ENCODE measurements at regions not wholly inside any gene's neighbourhood (a gene's known extent, or its start where the extent isn't known, plus 50 kb on each side); places are given as distances from the start of the nearest gene placed in this dataset.
"Not testable (repeated sequence)": the region's sequence is repeated elsewhere in the genome, so short reads cannot be mapped to it uniquely, and the experiment has no call there.

DNA sequence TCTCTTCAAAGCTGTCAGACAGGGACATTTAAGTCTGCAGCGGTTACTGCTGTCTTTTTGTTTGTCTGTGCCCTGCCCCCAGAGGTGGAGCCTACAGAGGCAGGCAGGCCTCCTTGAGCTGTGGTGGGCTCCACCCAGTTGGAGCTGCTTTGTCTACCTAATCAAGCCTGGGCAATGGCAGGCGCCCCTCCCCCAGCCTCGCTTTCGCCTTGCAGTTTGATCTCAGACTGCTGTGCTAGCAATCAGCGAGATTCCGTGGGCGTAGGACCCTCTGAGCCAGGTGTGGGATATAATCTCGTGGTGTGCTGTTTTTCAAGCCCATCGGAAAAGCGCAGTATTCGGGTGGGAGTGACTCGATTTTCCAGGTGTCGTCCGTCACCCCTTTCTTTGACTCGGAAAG, 648.1 kb upstream of the RAG2 start:
- FAIRE-seq = not testable (repeated sequence)

DNA sequence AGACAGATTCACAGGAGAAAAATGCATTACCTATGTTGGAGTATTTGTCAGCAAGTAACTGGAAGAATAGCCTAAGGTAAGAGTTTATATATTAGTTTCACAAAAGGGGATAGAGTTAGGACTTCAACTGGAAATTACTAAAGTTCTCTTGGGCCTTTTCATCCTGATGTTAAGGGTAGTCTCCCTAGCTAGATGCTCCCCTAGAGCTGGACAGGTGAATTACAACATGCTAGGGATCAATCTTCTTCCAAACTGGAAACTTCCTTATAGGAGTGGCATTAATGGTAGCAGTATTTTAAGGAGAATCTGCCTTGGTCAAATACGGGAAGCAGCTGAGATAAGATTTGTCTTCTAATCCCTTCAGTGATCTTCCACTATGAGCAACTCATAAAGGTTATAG, 632.8 kb upstream of the RAG2 start:
- FAIRE-seq = no peak

GRCh38 chr11:37223962-37224361, 625.9 kb upstream of the RAG2 start:
- no peak for FAIRE-seq

- no peak for FAIRE-seq
Observed at GRCh38 chr11:37203006-37203405, 605.0 kb upstream of the RAG2 start.

GRCh38 chr11:37199082-37199481, 601.0 kb upstream of the RAG2 start:
- FAIRE-seq = no peak

GRCh38 chr11:37184326-37184725, 586.3 kb upstream of the RAG2 start:
- no peak for FAIRE-seq

DNA sequence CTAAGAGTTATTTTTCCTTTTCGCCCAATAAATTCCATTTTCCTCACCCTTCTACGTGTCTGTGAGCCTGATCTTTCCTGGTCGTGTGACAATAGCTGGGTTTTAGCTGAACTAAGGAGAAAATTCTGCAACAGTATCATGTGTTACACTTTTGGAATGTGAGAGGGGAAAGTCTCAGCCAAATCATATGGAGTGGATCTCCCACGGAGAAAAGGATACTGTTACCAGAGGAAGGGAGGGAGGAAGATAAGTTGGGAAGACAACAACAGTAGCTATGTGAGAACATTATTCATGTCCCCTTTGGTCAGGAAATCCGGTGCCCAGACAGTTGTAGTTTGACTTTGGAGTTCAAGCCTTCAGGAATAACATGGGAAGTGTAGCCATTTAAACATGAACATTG, 584.0 kb upstream of the RAG2 start:
- no peak for FAIRE-seq

GRCh38 chr11:37177721-37178120, 579.7 kb upstream of the RAG2 start:
- FAIRE-seq = no peak

GRCh38 chr11:37171451-37171850, 573.4 kb upstream of the RAG2 start:
- no peak for FAIRE-seq

DNA sequence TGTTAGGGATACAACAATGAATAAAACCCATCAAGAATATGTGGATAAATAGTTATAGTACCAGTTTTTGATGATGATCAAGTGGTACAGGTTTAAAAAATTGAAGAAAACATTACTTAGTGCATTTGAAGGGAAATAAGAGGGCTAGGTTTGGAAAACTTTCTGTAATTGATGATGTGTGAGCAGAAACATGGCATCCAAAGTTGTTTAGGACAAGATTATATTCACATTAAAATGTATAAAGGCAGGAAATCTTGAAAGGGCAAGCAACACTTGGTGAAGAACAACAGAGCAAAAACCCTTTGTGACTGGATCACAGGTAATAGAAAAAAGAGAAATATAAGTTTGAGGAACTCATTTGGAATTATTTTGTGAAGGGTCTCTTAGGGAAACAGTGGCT, 572.3 kb upstream of the RAG2 start:
- no peak for FAIRE-seq

DNA sequence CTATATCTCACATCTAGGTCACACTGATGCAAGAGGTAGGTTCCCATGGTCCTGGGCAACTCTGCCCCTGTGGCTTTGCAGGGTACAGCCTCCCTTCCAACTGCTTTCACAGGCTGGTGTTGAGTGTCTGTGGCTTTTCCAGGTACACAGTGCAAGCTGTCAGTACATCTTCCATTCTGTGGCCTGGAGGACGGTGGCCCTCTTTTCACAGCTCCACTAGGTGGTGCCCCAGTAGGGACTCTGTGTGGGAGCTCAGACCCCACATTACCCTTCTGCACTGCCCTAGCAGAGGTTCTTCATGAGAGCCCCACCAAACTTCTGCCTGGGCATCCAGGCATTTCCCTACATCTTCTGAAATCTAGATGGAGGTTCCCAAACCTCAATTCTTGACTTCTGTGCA, 547.4 kb upstream of the RAG2 start:
- FAIRE-seq = not testable (repeated sequence)

DNA sequence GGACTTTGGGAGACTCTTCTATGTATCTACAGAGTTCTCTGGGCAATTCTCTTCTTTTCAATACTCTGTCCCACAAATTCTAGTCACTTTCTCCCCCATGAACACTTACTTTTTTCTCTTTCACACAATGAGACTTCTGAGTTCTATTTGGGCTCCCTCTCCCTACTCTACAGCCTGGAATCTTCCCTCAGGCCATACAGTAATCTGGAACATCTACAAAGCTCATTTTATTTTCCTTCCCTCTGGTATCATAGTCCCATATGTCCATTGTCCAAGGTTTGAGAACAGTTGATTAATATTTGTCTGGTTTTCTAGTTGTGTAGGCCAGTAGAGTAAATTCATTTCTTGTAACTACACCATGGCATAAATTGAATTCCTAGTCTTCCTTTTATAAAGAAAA, 544.6 kb upstream of the RAG2 start:
- FAIRE-seq = no peak

DNA sequence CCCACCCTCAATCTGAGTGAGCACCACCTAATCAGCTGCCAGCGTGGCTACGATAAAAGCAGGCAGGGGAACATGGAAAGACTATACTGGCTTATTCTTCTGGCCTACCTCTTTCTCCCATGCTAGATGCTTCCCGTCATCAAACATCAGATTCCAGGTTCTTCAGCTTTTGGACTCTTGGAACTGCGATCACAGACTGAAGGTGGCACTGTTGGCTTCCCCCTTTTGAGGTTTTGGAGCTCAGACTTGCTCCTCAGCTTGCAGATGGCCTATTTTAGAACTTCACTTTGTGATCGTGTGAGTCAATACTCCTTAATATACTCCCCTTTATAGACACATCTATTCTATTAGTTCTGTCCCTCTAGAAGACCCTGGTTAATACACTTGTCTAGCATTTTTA, 543.7 kb upstream of the RAG2 start:
- no peak for FAIRE-seq

DNA sequence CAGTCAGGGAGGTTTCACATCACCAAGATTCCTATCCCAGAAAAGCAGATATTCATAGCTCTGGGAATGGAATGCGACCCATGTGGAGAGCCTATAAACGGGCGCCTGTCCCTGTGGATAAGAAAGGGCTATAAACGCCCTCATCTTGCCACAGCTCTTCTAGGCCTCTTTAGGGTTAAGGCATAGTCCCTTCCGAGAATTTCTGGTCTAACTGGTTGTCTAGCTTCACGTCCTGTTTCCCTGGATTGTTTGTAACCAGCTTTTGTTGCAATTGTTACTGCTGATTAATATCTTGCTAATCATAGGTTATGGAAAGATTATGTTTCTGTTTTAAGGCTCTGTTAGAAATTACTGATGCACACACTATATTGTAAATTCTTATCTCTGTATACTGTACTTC, 537.6 kb upstream of the RAG2 start:
- FAIRE-seq = not testable (repeated sequence)

DNA sequence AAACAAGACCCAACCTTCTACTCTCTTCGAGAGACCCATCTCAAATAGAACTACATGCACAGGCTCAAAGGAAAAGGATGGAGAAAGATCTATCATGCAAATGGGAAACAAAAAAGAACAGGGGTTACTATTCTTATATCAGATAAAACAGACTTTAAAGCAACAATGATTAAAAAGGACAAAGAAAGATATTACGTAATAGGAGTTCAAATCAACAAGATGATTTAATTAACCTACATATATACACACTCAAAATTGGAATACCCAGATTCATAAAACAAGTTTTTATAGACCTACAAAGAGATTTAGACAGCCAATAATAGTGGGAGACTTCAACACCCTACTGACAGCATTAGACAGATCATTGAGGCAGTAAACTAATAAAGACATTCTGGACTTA, 536.6 kb upstream of the RAG2 start:
- no peak for FAIRE-seq

DNA sequence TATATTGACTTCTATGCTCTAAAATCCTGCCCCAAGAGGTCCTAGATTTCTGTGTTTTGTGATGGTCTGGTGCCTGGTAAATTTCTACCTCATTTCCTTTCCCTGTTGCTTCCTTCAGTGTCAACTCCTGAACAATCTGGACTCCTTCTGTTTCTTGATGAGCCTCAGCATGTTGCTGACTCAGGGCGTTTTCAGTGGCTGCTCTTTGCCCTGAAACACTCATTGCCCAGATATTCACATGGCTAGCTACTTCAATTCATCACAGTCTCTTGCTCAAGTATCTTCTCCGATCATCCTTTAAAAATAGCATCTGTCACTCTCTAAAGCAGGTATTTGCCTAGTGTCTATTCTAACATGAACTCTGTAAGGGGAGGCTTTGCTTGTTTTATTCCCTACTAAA, 526.3 kb upstream of the RAG2 start:
- FAIRE-seq = no peak

DNA sequence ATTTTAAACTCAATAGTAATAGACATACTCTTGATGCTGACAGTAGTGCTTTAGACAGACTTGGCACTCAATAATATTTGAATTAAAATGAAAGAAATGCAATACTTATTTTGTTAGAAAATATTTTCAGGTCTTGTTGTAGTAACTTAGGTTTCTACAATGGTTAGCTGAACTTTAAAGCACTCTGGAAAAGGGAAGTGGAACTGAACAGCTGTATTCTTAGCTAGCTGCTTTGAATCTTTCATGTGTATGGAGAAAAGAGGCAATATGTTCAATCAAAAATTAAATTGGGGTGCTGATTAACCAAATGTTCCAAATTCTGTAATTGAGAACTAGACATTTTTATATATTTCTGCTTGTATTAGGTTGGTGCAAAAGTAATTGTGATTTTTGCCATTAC, 517.9 kb upstream of the RAG2 start:
- FAIRE-seq = no peak

GRCh38 chr11:37110385-37110784, 512.3 kb upstream of the RAG2 start:
- FAIRE-seq = no peak

DNA sequence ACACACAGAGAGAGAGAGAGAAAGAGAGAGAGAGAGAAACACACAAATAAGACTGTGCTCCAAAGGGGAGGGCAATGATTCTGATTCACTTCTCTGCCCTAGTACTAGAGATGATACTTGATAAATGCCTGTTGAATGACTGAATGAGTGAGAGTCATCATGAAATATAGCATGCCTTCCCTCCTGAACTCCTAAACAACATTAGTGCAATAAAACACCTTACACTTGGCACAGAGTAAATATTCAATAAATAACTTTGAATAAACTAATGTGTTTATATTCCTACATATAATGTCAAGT, 511.2 kb upstream of the RAG2 start:
- FAIRE-seq = no peak

DNA sequence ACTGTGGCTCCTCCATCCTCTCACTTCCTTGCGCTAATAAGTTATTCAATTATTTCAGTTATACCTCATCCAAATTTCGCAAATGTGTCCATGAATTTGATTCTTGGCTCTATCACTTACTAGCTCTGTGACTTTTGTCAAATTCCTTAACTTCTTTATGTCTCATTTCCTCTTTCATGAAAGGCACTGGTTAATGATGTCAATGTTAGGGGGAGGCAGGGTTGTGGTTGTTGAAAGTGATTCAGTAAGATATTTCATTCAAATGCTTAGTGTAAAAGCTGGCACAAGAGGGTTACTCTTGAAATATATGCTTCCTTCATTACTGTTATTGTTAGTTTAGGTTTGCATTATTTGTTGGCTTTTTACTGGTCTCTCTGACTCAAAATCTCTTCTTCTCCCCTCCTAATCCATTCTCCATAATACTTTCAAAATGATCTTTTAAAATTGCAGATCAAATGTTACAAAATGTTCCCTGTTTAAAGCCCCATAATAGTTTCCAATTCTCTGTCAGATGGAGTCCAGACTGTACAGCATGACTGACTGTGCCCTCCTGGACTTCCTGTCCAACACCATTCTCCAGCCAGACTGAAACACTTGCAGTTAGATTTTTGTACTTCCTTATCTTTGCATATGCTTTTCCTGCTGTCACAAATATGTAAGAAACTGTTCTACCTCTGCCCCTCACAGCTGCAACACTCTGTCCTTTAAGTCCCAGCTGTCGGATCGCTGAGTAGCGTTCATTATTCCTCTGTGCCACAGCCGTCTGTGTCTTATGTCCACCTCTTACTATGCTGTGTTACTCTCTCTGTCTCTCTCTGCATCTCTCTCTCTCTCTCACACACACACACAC, 510.6 kb upstream of the RAG2 start:
- no peak for FAIRE-seq

- no peak for FAIRE-seq
Observed at GRCh38 chr11:37107831-37108230, 509.8 kb upstream of the RAG2 start.

DNA sequence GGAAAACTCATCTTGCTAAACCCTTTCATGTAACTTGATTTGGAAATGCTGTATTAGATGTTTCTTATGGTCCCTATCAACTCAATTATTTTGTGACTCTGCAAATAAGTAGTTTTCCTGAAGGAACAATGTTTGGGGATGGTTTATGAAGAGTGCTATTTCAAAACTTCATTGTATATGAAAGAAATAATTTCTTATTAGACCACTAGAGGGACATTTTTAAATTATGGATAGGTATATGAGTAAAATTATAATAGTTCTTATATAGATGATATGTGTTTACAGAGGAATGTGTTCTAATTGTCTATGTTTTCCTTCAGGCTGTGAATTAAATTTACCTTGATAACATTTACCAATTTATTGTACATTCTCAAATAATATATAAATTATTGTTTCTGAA, 509.4 kb upstream of the RAG2 start:
- FAIRE-seq = peak; percentile 58

DNA sequence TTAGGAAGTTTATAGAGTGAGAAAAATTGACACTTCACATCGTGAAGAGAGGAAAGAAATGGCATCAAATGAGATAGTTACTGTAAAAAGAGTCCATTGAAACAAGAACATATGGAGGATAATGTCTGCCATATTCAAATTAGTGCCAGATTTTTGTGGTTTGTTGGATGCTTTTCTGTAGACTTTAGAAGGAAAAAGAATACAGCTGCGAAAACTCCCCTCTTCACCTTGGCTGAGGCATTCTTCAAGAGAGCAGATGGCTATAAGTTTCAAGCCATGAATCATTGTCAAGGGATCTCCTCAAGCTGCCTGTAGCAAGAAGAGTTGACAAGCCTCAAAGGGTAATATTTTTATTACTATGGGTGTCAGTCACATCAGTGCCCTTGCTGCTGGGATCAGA, 507.4 kb upstream of the RAG2 start:
- no peak for FAIRE-seq

DNA sequence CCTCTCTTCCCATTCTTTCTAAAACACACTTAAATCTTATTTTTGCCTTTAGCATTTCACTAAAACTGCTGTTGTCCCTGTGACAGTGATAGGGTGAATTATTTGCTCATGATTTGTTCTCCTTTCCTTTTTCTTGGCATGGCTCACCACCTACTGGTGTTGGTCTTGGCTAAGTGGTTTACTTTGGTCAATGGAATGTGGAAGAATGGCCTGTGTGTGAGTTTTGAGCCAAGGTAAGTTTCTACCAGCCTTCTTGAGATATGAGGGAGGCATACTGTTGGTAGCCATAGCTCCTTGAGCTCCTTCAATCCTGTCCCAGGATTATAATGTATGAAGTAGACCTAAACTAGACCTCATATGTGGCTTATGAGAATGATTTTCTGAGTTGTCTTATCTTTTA, 506.3 kb upstream of the RAG2 start:
- FAIRE-seq = no peak

DNA sequence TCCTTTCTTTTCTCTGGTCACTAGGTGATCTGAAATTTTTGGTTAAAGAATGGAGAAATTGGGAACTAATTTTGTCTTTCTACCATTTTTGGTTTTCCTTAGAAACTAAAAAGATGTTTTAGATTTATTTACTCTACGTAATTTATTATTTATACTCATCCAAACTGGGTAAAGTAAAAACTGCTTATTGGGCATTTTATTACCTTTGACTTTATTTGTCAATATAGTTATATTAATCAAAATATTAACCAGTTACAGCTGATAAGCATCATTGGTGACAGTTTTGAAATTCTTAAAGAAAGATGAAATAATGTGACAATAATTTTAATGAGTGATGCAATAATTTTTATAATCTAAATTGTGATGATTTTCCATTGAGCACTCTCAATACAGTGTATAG, 502.0 kb upstream of the RAG2 start:
- no peak for FAIRE-seq

DNA sequence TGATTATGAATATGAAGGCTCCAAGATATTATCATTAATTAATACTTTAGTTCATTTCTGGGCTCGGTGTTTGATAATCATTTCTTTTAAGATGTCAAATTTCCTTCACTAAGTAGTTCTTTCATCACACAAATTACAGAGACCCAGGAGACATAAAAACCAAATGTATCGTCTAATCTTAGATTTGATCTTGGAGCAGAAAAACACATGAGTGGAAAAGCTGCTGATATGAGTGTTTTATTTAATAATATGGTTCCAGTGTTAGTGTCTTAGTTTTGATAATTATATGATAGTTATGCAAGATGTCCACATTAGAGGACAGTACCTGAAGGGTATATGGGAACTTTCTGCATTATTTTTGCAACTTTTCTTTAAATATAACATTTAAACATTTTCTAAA, 494.5 kb upstream of the RAG2 start:
- FAIRE-seq = no peak
